AG08395 (cell line): ENCODE measurements at regions not wholly inside any gene's neighbourhood (a gene's known extent, or its start where the extent isn't known, plus 50 kb on each side); places are given as distances from the start of the nearest gene placed in this dataset.

ENCODE experiments used
- DNase-seq: peaks from one replicate; pipeline ENCODE4 v3.0.0; 2012; ENCODE audit warnings: mixed read lengths, low spot score

GRCh38 chr18:56173542-56174220 lies 464.7 kb downstream of the TXNL1 start:
- no peak for DNase-seq

GRCh38 chr18:56172527-56172926 lies 465.9 kb downstream of the TXNL1 start:
- DNase-seq: no peak

GRCh38 chr18:56171848-56172247 lies 466.5 kb downstream of the TXNL1 start:
- DNase-seq: no peak

- peak; percentile 68 for DNase-seq
These were observed 470.2 kb downstream of the TXNL1 start for GRCh38 chr18:56168049-56168781.

GRCh38 chr18:56167366-56167765 lies 471.0 kb downstream of the TXNL1 start:
- DNase-seq: no peak

GRCh38 chr18:56166914-56167313 lies 471.5 kb downstream of the TXNL1 start:
- DNase-seq: peak; percentile 30

GRCh38 chr18:56165601-56166355 lies 472.6 kb downstream of the TXNL1 start:
- DNase-seq: no peak

- no peak for DNase-seq
These were observed 475.8 kb downstream of the TXNL1 start for GRCh38 chr18:56162311-56163265.

- no peak for DNase-seq
These were observed 476.7 kb downstream of the TXNL1 start for GRCh38 chr18:56161566-56162260.

GRCh38 chr18:56158676-56159075 lies 479.7 kb downstream of the TXNL1 start:
- DNase-seq: no peak

GRCh38 chr18:56157541-56157940 lies 480.9 kb downstream of the TXNL1 start:
- no peak for DNase-seq

GRCh38 chr18:56152551-56153310 lies 485.7 kb downstream of the TXNL1 start:
- no peak for DNase-seq

GRCh38 chr18:56148373-56148772 lies 490.0 kb downstream of the TXNL1 start:
- peak; percentile 93 for DNase-seq

- DNase-seq: peak; percentile 19
These were observed 491.8 kb downstream of the TXNL1 start for GRCh38 chr18:56146565-56146964.

GRCh38 chr18:56142001-56142400 lies 496.4 kb downstream of the TXNL1 start:
- DNase-seq: no peak

GRCh38 chr18:56139792-56140254 lies 498.6 kb downstream of the TXNL1 start:
- peak; percentile 24 for DNase-seq

- DNase-seq: no peak
These were observed 499.0 kb downstream of the TXNL1 start for GRCh38 chr18:56139372-56139771.

- no peak for DNase-seq
These were observed 502.3 kb downstream of the TXNL1 start for GRCh38 chr18:56136105-56136504.

GRCh38 chr18:56130481-56130880 lies 507.9 kb downstream of the TXNL1 start:
- no peak for DNase-seq

- DNase-seq: no peak
These were observed 510.1 kb downstream of the TXNL1 start for GRCh38 chr18:56128153-56128791.
